Fibroblast of skin of right quadriceps (primary cell): ENCODE measurements at regions not wholly inside any gene's neighbourhood (a gene's known extent, or its start where the extent isn't known, plus 50 kb on each side); places are given as distances from the start of the nearest gene placed in this dataset.
"Not testable (repeated sequence)": the region's sequence is repeated elsewhere in the genome, so short reads cannot be mapped to it uniquely, and the experiment has no call there.

Experiments used
- DNase-seq: peaks from one replicate; pipeline ENCODE4 v3.0.0-alpha.2; 2013

- no peak for DNase-seq
Measured at GRCh38 chr12:127025545-127025944, 1241.4 kb upstream of the TMEM132C start.

- peak; percentile 6 for DNase-seq
Measured at GRCh38 chr12:127035011-127035879, 1231.7 kb upstream of the TMEM132C start.

- DNase-seq, result no peak
Measured at GRCh38 chr12:127038152-127038551, 1228.8 kb upstream of the TMEM132C start.

DNA sequence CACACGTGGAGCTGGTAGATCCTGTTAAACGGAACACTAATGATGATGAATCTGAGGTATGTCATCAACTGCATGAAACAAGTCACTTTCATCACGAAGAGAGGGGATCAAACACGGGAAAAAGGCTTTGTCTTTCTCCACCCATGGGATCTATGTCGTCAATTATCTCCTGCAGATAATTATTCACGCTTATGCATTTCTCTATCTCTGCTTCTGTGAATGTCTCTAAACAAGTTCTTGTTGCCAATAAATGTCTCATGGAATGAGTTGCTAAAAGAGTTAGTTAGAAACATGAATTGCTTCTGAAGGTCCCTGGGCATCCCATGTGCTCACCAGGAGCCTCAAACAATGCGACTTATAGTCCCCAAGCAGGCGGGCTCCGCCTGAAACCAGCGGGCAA lies 1228.2 kb upstream of the TMEM132C start:
- no peak for DNase-seq

DNA sequence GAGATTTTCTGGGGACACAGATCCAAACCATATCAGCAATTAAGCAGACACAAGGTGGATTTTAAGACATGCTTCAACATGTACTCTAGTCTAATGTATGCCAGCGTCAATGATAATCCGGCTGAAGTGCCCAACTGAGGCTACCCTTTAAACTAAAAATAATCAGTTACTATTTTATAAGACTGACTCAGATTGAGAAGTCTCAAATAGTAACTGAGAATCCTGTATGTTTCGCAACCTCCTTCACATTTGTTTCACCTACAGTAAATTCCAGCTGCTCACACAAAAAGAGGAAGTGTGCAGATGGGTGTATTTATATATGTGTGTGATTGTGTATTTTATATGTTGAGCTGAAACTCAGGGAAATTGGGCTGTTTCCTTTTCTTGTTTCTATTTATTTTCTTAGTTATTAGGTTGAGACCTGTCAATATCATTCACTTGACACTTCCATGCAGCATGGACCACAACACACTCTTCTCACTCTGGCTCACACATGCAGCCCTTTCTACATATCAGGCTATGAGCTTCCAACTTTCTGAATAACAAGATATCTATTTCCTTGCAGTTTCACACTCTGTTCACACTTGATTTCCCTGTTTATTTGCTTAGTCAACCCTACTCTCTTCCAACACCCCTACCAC lies 1224.9 kb upstream of the TMEM132C start:
- no peak for DNase-seq

DNA sequence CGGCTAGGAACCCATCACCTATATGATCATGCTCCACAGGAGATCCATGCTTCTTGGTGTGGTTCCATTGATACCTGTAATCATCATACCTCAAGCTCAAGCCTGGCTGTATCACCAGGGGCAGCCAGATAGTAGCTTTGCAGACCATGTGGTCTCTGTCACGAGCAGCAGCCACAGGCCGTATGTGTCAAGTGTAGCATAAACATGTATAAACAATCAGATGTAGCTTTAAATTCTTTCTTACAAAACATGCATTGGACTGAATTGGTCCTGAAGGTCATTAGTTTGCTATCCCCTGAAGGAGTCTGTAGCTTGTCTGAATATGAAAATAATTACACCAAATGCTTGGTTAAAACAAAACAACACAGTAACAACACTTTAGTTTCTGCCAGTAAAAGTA lies 1223.2 kb upstream of the TMEM132C start:
- DNase-seq, result no peak

DNA sequence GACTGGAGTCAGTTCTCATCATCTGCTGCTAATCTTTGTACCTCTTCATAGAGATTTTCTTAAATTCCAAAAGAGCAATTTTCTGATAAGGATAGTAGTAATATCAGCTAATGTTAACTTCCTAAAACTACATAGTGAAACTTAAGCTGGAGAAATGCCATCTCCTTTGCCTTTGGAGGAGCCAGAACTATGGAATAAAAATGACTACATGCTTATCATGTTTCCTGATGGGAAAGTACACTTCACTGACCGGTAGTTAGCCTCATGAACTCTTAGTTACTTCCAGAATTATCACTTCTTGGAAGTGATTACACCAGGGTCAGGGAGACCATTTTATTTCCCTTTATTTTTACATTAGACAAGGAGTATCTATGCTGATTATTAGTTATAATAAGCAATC lies 1222.1 kb upstream of the TMEM132C start:
- DNase-seq, result no peak

DNA sequence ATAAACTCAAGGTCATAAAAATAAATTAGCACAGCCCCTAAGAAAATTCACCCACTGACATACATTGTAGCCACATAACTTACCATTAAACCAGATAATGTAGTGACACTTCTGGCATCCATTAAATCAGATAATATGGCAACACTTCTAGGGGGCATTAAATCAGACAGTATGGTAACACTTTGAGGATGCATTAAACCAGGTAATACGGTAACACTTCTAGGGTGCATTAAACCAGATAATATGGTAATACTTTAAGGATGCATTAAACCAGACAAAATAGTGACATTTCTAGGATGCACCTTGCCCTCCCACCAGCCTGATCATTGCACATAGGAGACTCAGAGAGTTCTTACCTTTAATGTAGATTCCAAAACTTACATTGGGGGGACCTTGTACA lies 1220.5 kb upstream of the TMEM132C start:
- no peak for DNase-seq

DNA sequence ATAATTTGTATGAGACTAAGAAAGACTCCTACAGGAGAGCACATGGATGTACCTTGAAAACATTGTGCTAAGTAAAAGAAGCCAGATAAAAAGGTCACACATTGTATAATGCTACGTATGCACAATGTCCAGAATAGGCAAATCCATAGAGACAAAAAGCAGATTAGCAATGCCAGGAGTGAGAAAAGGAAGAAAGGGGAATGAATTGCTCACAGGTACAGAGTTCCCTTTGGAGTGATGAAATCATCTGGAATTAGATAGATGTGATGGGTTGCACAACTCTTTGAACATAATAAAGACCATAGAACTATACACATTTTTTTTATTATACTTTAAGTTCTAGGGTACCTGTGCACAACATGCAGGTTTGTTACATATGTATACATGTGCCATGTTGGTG lies 1218.9 kb upstream of the TMEM132C start:
- no peak for DNase-seq

GRCh38 chr12:127048525-127048924 lies 1218.4 kb upstream of the TMEM132C start:
- not testable (repeated sequence) for DNase-seq

- no peak for DNase-seq
Measured at GRCh38 chr12:127051139-127051538, 1215.8 kb upstream of the TMEM132C start.

- DNase-seq, result peak; percentile 90
Measured at GRCh38 chr12:127052511-127053232, 1214.3 kb upstream of the TMEM132C start.

GRCh38 chr12:127054531-127054930 lies 1212.4 kb upstream of the TMEM132C start:
- peak; percentile 68 for DNase-seq

GRCh38 chr12:127060310-127060847 lies 1206.6 kb upstream of the TMEM132C start:
- no peak for DNase-seq

DNA sequence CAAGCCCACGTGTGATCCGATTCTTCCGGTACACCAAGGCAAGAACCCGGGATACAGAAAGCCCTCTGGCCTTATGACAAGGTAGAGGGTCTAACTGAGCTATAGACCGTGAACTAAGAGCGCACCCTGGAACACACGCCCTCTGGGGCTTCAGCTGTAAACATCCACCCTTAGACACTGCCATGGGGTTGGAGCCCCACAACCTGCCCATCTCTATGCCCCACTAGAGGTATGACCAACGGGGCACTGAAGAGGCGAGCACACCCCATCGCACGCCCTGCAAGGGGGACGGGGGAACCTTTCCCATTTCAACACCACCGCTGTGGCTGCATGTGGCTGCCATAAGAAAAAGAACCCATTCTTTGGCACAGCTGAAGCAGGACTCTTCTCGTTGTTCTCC lies 1206.0 kb upstream of the TMEM132C start:
- no peak for DNase-seq

- DNase-seq, result no peak
Measured at GRCh38 chr12:127063339-127064072, 1203.5 kb upstream of the TMEM132C start.

- DNase-seq, result no peak
Measured at GRCh38 chr12:127064207-127064606, 1202.8 kb upstream of the TMEM132C start.

GRCh38 chr12:127065595-127065994 lies 1201.4 kb upstream of the TMEM132C start:
- no peak for DNase-seq

- no peak for DNase-seq
Measured at GRCh38 chr12:127070515-127071157, 1196.3 kb upstream of the TMEM132C start.

GRCh38 chr12:127074161-127074560 lies 1192.8 kb upstream of the TMEM132C start:
- no peak for DNase-seq

DNA sequence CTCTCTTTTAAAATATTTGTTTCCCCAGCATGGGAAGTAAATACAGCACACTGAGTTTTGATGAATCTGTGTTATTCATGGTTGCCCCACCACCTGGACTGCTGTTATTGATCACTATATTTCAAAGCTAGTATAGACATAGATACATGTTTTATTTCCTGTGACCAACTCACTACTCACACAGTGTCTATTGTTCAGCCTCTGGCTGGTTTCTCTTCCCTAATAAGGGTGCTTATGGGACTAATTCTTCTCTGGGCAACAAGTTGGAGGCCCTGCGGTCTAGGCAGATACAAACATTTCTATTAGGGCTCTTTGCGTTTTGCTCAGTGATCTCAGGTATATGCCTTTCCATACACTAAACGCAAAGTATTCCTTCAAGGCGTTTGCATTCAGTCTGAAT lies 1191.0 kb upstream of the TMEM132C start:
- no peak for DNase-seq
